ENCODE measurements at regions not wholly inside any gene's neighbourhood (a gene's known extent, or its start where the extent isn't known, plus 50 kb on each side); places are given as distances from the start of the nearest gene placed in this dataset.

GRCh38 chr4:30395902-30396301 is 324.3 kb upstream of the PCDH7 start:
- no peak overlapping the region for H3K27ac Mint-ChIP-seq

DNA sequence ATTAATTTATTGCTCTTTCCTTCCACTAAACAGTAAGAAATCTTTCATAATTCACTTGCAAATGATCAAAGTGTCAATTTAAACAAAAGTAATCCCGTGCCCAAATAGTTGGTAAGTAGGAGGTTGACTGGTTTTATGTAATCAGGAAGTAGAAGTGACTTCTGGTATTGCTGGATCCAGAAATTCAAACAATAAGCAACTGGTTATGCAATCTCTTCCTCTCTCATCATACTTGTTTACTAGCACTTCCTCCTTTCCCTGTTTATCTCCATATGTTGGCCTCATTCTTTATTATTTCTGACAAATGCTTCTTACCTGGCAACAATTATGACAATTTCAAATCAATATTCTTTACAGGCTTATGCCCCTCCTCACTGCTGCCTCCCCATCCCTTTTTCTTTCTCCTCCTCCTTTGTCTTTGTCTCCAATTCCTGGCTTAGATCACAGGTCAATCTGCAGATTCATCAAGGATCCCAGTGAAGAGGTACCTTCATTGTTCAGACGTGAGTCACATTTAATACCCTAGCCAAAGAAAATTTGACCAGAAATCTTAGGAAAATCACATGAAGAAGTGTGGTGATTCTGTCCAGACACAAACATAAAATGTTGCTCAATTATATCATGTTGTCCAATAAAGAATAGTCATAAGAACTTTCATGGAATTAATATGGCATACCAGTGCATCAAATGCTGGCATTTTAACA is 323.2 kb upstream of the PCDH7 start:
- Histone ChIP-seq H3K4me1 (ENCODE audit: control insufficient read depth, insufficient read depth, low read length) (no peaks in the 10 kb centered on the region), H3K9me3 (ENCODE audit: control insufficient read depth, low read length) (peaks cover 16% of the 10 kb centered on the region), H3K4me3 (ENCODE audit: low read length) (no peak overlapping the region), H3K9ac (ENCODE audit: extremely low read depth, low read length, poor library complexity, severe bottlenecking) (no peak overlapping the region), H3K27ac (ENCODE audit: low read depth, low read length) (no peak overlapping the region), H3K27me3 (ENCODE audit: control insufficient read depth, insufficient read depth, low read length, poor library complexity, severe bottlenecking) (no peaks in the 10 kb centered on the region), H3K36me3 (ENCODE audit: control insufficient read depth, insufficient read depth, low read length) (no peaks in the 10 kb centered on the region)
- Mint-ChIP-seq H3K27ac (no peak overlapping the region), H3K9me3 (peaks cover 15% of the 10 kb centered on the region), H3K4me1 (no peaks in the 10 kb centered on the region), H3K27me3 (ENCODE audit: insufficient read depth) (no peaks in the 10 kb centered on the region), H3K36me3 (ENCODE audit: low read depth) (no peaks in the 10 kb centered on the region), H3K4me3 (no peak overlapping the region)
- no peak for DNase-seq
- TF ChIP-seq, protein P1, sequence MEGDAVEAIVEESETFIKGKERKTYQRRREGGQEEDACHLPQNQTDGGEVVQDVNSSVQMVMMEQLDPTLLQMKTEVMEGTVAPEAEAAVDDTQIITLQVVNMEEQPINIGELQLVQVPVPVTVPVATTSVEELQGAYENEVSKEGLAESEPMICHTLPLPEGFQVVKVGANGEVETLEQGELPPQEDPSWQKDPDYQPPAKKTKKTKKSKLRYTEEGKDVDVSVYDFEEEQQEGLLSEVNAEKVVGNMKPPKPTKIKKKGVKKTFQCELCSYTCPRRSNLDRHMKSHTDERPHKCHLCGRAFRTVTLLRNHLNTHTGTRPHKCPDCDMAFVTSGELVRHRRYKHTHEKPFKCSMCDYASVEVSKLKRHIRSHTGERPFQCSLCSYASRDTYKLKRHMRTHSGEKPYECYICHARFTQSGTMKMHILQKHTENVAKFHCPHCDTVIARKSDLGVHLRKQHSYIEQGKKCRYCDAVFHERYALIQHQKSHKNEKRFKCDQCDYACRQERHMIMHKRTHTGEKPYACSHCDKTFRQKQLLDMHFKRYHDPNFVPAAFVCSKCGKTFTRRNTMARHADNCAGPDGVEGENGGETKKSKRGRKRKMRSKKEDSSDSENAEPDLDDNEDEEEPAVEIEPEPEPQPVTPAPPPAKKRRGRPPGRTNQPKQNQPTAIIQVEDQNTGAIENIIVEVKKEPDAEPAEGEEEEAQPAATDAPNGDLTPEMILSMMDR (conservative IDR thresholded peaks at IDR 0.05), result no peak
- WGBS, 2 experiments (ENCODE audit: insufficient coverage in 1 of 2, insufficient read length in 1 of 2), result 80 to 100% methylated on average over 1 to 2 of the region's 2 CpGs

More at GRCh38 chr4:30395902-30396301, 324.3 kb upstream of the PCDH7 start:
- H3K36me3 ChIP-seq (ENCODE audit: control insufficient read depth, insufficient read depth, low read length), result no peaks in the 10 kb centered on the region
- no peak overlapping the region for H3K27ac ChIP-seq (ENCODE audit: low read depth, low read length)
- no peak overlapping the region for H3K9ac ChIP-seq (ENCODE audit: extremely low read depth, low read length, poor library complexity, severe bottlenecking)
- TF ChIP-seq, protein P1 (conservative IDR thresholded peaks at IDR 0.05), result no peak
- 90 to 95% methylated on average over 2 of the region's 2 CpGs for WGBS, 2 experiments (ENCODE audit: insufficient coverage in 1 of 2, insufficient read length in 1 of 2)
- Mint-ChIP-seq H3K4me3 (no peak overlapping the region), H3K27me3 (ENCODE audit: insufficient read depth) (no peaks in the 10 kb centered on the region), H3K9me3 (peaks cover 15% of the 10 kb centered on the region), H3K36me3 (ENCODE audit: low read depth) (no peaks in the 10 kb centered on the region), H3K4me1 (no peaks in the 10 kb centered on the region)
- H3K4me1 ChIP-seq (ENCODE audit: control insufficient read depth, insufficient read depth, low read length), result no peaks in the 10 kb centered on the region
- no peaks in the 10 kb centered on the region for H3K27me3 ChIP-seq (ENCODE audit: control insufficient read depth, insufficient read depth, low read length, poor library complexity, severe bottlenecking)
- no peak for DNase-seq
- H3K9me3 ChIP-seq (ENCODE audit: control insufficient read depth, low read length), result peaks cover 16% of the 10 kb centered on the region
- no peak overlapping the region for H3K4me3 ChIP-seq (ENCODE audit: low read length)

DNA sequence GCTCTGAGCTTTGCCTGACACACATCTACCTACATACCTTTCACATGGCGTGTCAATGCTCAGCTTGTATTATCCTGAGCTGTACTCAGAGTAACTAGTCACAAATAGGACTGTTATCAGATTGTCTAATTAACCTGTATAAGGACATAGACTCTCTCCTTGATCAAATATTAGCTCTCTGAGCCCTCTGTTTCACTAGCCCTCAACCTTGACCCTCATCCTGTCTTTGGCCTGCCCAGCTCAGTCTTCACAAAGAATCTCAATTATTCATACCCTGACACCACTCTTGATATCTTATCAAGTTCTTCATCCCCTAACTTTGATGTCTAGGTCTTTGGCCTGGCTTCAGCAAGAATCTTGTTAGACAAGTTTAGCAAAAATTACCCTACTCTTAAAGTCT is 320.7 kb upstream of the PCDH7 start:
- no peak overlapping the region for H3K4me3 Mint-ChIP-seq
- Histone ChIP-seq H3K9ac (ENCODE audit: extremely low read depth, low read length, poor library complexity, severe bottlenecking) (no peak overlapping the region), H3K27me3 (ENCODE audit: control insufficient read depth, insufficient read depth, low read length, poor library complexity, severe bottlenecking) (no peaks in the 10 kb centered on the region), H3K9me3 (ENCODE audit: control insufficient read depth, low read length) (peaks cover 2% of the 10 kb centered on the region), H3K4me1 (ENCODE audit: control insufficient read depth, insufficient read depth, low read length) (no peaks in the 10 kb centered on the region), H3K36me3 (ENCODE audit: control insufficient read depth, insufficient read depth, low read length) (no peaks in the 10 kb centered on the region), H3K27ac (ENCODE audit: low read depth, low read length) (no peak overlapping the region), H3K4me3 (ENCODE audit: low read length) (no peak overlapping the region)
- no peaks in the 10 kb centered on the region for H3K36me3 Mint-ChIP-seq (ENCODE audit: low read depth)
- no peaks in the 10 kb centered on the region for H3K27me3 Mint-ChIP-seq (ENCODE audit: insufficient read depth)
- WGBS, 2 experiments (ENCODE audit: insufficient coverage in 1 of 2, insufficient read length in 1 of 2), result 91% methylated on average over 1 of the region's 1 CpG; no CpG with 5 or more reads in 1 of the 2 experiments
- DNase-seq, result no peak
- no peaks in the 10 kb centered on the region for H3K4me1 Mint-ChIP-seq
- TF ChIP-seq, protein P1 (conservative IDR thresholded peaks at IDR 0.05), result no peak
- no peak overlapping the region for H3K27ac Mint-ChIP-seq
- no peaks in the 10 kb centered on the region for H3K9me3 Mint-ChIP-seq
